NT2/D1 (cell line): ENCODE measurements at regions not wholly inside any gene's neighbourhood (a gene's known extent, or its start where the extent isn't known, plus 50 kb on each side); places are given as distances from the start of the nearest gene placed in this dataset.
A peak's percentile ranks its signal among the peaks of the same experiment; 100 is the strongest.
"Not testable (repeated sequence)": the region's sequence is repeated elsewhere in the genome, so short reads cannot be mapped to it uniquely, and the experiment has no call there.

Source experiments
- DNase-seq: peaks from one replicate; pipeline ENCODE4 v3.0.0-alpha.2; 2011; ENCODE audit warnings: low read depth, low spot score
- H3K27me3 ChIP-seq: 2 replicates; pipeline ENCODE4 v1.6.0; 2011; ENCODE audit warnings: mild to moderate bottlenecking; ENCODE audit not compliant: insufficient read length, insufficient read depth
- H3K36me3 ChIP-seq: 2 replicates; pipeline ENCODE4 v1.6.1; 2011; ENCODE audit warnings: mild to moderate bottlenecking, low read length, mixed read lengths; ENCODE audit not compliant: insufficient read depth, insufficient read length
- H3K4me1 ChIP-seq: 2 replicates; pipeline ENCODE4 v1.5.1; 2011; ENCODE audit not compliant: insufficient read depth, insufficient read length
- H3K4me3 ChIP-seq: 2 replicates; pipeline ENCODE4 v1.5.1; 2011; ENCODE audit warnings: low read depth; ENCODE audit not compliant: insufficient read length
- H3K9ac ChIP-seq: 2 replicates; pipeline ENCODE4 v1.6.0; 2011; ENCODE audit warnings: low read depth; ENCODE audit not compliant: insufficient read length
- H3K9me3 ChIP-seq: 2 replicates; pipeline ENCODE4 v1.5.1; 2011; ENCODE audit warnings: mild to moderate bottlenecking, low read length; ENCODE audit not compliant: insufficient read depth
- SUZ12 ChIP-seq: IDR thresholded peaks from 2 replicates; pipeline ENCODE4 v1.6.1; 2011; ENCODE audit not compliant: insufficient read length, insufficient read depth; ENCODE audit errors: extremely low read depth
- YY1 ChIP-seq: IDR thresholded peaks from 2 replicates; pipeline ENCODE4 v1.6.1; 2011; ENCODE audit not compliant: insufficient read length, insufficient read depth
- ZNF274 ChIP-seq: IDR thresholded peaks from 2 replicates; pipeline ENCODE4 v1.6.1; 2011; ENCODE audit warnings: mild to moderate bottlenecking, low read depth, low read length

DNA sequence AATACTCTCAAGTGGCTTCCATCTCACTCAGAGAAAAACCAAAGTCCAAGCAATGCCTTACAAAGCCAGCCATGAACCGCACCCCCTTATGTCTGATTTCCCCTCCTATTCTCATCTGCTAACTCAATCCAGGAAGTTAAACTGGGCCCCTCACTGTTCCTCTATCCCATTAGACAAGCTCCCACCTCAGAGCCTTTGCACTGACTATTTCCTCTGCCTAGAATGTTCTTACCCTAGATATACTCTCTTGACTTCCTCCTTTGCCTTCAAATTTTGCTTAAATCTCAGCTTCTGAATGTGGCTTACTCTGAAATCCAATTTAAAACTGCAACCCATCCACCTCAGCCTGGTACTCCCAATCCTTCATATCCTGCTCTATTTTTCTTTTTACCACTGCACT is 257.0 kb upstream of the USP15 start:
- no peaks in the 10 kb centered on the region for H3K4me1 ChIP-seq
- H3K27me3 ChIP-seq: no peaks in the 10 kb centered on the region
- no peak overlapping the region for H3K9ac ChIP-seq
- H3K9me3 ChIP-seq: no peaks in the 10 kb centered on the region
- H3K36me3 ChIP-seq: no peaks in the 10 kb centered on the region
- TF ChIP-seq SUZ12 (no peak), ZNF274 (no peak), YY1 (no peak)
- no peak for DNase-seq
- no peak overlapping the region for H3K4me3 ChIP-seq

GRCh38 chr12:62003701-62004100 is 256.5 kb upstream of the USP15 start:
- no peaks in the 10 kb centered on the region for H3K27me3 ChIP-seq
- H3K4me1 ChIP-seq: no peaks in the 10 kb centered on the region
- H3K36me3 ChIP-seq: no peaks in the 10 kb centered on the region
- no peak overlapping the region for H3K9ac ChIP-seq
- DNase-seq: no peak
- no peaks in the 10 kb centered on the region for H3K9me3 ChIP-seq
- TF ChIP-seq ZNF274 (no peak), SUZ12 (no peak), YY1 (no peak)
- H3K4me3 ChIP-seq: no peak overlapping the region

GRCh38 chr12:62005615-62006014 is 254.6 kb upstream of the USP15 start:
- no peaks in the 10 kb centered on the region for H3K36me3 ChIP-seq
- no peaks in the 10 kb centered on the region for H3K27me3 ChIP-seq
- TF ChIP-seq YY1 (no peak), SUZ12 (no peak), ZNF274 (no peak)
- no peaks in the 10 kb centered on the region for H3K9me3 ChIP-seq
- H3K9ac ChIP-seq: no peak overlapping the region
- no peaks in the 10 kb centered on the region for H3K4me1 ChIP-seq
- no peak overlapping the region for H3K4me3 ChIP-seq
- no peak for DNase-seq

GRCh38 chr12:62006076-62006732 is 254.0 kb upstream of the USP15 start:
- Histone ChIP-seq H3K36me3 (no peaks in the 10 kb centered on the region), H3K9ac (no peak overlapping the region), H3K4me1 (no peaks in the 10 kb centered on the region), H3K9me3 (no peaks in the 10 kb centered on the region; the same call in 1 of the 2 replicates), H3K27me3 (no peaks in the 10 kb centered on the region), H3K4me3 (no peak overlapping the region)
- DNase-seq: peak; percentile 39
- TF ChIP-seq ZNF274: no peak
- no peak for TF ChIP-seq YY1
- no peak for TF ChIP-seq SUZ12

DNA sequence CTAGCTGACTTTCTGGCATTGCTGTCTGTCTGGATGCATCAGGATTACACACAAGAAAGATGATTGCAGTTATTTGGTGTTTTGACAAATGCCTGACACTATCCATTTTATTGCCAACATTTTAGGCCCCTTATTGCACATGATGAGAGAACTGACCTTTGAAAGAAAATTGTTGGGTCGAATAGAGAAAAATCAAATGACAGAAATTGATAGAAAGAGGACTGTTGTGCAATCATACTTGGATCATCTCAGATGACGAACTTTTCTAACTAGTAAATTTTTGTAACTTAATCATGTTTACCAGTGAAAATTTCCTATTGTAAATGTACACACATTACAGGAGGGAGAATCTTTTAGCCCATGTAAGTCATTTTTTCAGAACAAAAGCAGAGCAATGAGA is 251.5 kb upstream of the USP15 start:
- Histone ChIP-seq H3K9ac (no peak overlapping the region), H3K27me3 (no peaks in the 10 kb centered on the region), H3K36me3 (no peaks in the 10 kb centered on the region), H3K4me1 (no peaks in the 10 kb centered on the region), H3K9me3 (no peaks in the 10 kb centered on the region; the same call in 1 of the 2 replicates), H3K4me3 (no peak overlapping the region)
- no peak for TF ChIP-seq SUZ12
- no peak for TF ChIP-seq YY1
- no peak for TF ChIP-seq ZNF274
- DNase-seq: no peak

- Histone ChIP-seq H3K27me3 (no peaks in the 10 kb centered on the region), H3K4me3 (no peak overlapping the region), H3K36me3 (no peaks in the 10 kb centered on the region), H3K4me1 (no peaks in the 10 kb centered on the region), H3K9me3 (no peaks in the 10 kb centered on the region; the same call in 1 of the 2 replicates), H3K9ac (no peak overlapping the region)
- no peak for TF ChIP-seq YY1
- DNase-seq: no peak
These were observed 250.8 kb upstream of the USP15 start for GRCh38 chr12:62009445-62009844.

DNA sequence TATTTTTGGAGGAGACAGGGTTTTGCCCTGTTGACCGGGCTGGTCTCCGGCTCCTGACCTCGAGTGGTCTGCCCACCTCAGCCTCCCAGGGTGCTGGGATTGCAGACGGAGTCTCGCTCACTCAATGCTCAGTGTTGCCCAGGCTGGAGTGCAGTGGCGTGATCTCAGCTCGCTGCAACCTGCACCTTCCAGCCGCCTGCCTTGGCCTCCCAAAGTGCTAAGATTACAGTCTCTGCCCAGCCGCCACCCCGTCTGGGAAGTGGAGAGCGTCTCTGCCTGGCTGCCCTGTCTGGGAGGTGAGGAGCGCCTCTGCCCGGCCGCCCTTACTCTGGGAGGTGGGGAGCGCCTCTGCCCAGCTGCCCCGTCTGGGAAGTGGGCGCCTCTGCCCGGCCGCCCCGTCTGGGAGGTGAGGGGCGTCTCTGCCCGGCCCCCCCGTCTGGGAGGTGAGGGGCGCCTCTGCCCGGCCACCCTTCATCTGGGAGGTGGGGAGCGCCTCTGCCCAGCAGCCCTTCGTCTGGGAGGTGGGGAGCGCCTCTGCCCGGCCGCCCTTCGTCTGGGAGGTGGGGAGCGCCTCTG is 249.8 kb upstream of the USP15 start:
- H3K27me3 ChIP-seq, H3K4me3 ChIP-seq, H3K9me3 ChIP-seq, DNase-seq, H3K4me1 ChIP-seq, H3K36me3 ChIP-seq, H3K9ac ChIP-seq: not testable (repeated sequence)

DNA sequence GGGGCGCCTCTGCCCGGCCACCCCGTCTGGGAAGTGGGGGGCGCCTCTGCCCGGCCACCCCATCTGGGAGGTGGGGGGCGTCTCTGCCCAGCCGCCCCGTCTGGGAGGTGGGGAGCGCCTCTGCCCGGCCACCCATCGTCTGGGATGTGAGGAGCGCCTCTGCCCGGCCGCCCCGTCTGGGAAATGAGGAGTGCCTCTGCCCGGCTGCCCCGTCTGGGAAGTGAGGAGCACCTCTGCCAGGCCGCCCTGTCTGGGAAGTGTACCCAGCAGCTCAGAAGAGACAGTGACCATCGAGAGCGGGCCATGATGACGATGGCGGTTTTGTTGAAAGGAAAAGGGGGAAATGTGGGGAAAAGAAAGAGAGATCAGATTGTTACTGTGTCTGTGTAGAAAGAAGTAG is 249.2 kb upstream of the USP15 start:
- H3K4me1 ChIP-seq, H3K9me3 ChIP-seq, H3K27me3 ChIP-seq, H3K4me3 ChIP-seq, H3K36me3 ChIP-seq, H3K9ac ChIP-seq, DNase-seq: not testable (repeated sequence)
